ENCODE measurements at regions not wholly inside any gene's neighbourhood (a gene's known extent, or its start where the extent isn't known, plus 50 kb on each side); places are given as distances from the start of the nearest gene placed in this dataset.

- TF ChIP-seq CTCF (conservative IDR thresholded peaks at IDR 0.05; ENCODE audit: control insufficient read depth, insufficient read depth, low read depth, low read length) = no peak
- DNase-seq (ENCODE audit: low read depth) = no peak
- no peak overlapping the region for H3K4me3 ChIP-seq (ENCODE audit: control insufficient read depth, low read depth, low read length)
Observed at GRCh38 chr11:112759418-112759817, 201.8 kb upstream of the NCAM1 start.

GRCh38 chr11:112760396-112761059 is 200.7 kb upstream of the NCAM1 start:
- no peak overlapping the region for H3K4me3 ChIP-seq (ENCODE audit: control insufficient read depth, low read depth, low read length)
- DNase-seq (ENCODE audit: low read depth) = no peak
- no peak for TF ChIP-seq CTCF (conservative IDR thresholded peaks at IDR 0.05; ENCODE audit: control insufficient read depth, insufficient read depth, low read depth, low read length)

- H3K4me3 ChIP-seq (ENCODE audit: control insufficient read depth, low read depth, low read length) = no peak overlapping the region
- no peak for DNase-seq (ENCODE audit: low read depth)
- no peak for TF ChIP-seq CTCF (conservative IDR thresholded peaks at IDR 0.05; ENCODE audit: control insufficient read depth, insufficient read depth, low read depth, low read length)
Observed at GRCh38 chr11:112761911-112762706, 199.1 kb upstream of the NCAM1 start.

GRCh38 chr11:112762707-112763090 is 198.5 kb upstream of the NCAM1 start:
- H3K4me3 ChIP-seq (ENCODE audit: control insufficient read depth, low read depth, low read length) = no peak overlapping the region
- TF ChIP-seq CTCF (conservative IDR thresholded peaks at IDR 0.05; ENCODE audit: control insufficient read depth, insufficient read depth, low read depth, low read length) = no peak
- DNase-seq (ENCODE audit: low read depth) = no peak

GRCh38 chr11:112765337-112765736 is 195.9 kb upstream of the NCAM1 start:
- DNase-seq (ENCODE audit: low read depth) = no peak
- TF ChIP-seq CTCF (conservative IDR thresholded peaks at IDR 0.05; ENCODE audit: control insufficient read depth, insufficient read depth, low read depth, low read length) = no peak
- H3K4me3 ChIP-seq (ENCODE audit: control insufficient read depth, low read depth, low read length) = no peak overlapping the region

GRCh38 chr11:112769170-112769569 is 192.1 kb upstream of the NCAM1 start:
- H3K4me3 ChIP-seq (ENCODE audit: control insufficient read depth, low read depth, low read length) = no peak overlapping the region
- no peak for DNase-seq (ENCODE audit: low read depth)
- TF ChIP-seq CTCF (conservative IDR thresholded peaks at IDR 0.05; ENCODE audit: control insufficient read depth, insufficient read depth, low read depth, low read length) = no peak
